PFSK-1 (cell line): ENCODE measurements at regions not wholly inside any gene's neighbourhood (a gene's known extent, or its start where the extent isn't known, plus 50 kb on each side); places are given as distances from the start of the nearest gene placed in this dataset.

ENCODE experiments used
- POLR2AphosphoS5 ChIP-seq: IDR thresholded peaks from 2 replicates; pipeline ENCODE4 v1.6.1; 2012; ENCODE audit warnings: low read depth, mild to moderate bottlenecking, control low read depth, low read length, moderate library complexity
- TAF1 ChIP-seq: IDR thresholded peaks from 2 replicates; pipeline ENCODE4 v1.6.1; 2012; ENCODE audit warnings: low read length, control low read depth, borderline replicate concordance; ENCODE audit not compliant: insufficient read depth

DNA sequence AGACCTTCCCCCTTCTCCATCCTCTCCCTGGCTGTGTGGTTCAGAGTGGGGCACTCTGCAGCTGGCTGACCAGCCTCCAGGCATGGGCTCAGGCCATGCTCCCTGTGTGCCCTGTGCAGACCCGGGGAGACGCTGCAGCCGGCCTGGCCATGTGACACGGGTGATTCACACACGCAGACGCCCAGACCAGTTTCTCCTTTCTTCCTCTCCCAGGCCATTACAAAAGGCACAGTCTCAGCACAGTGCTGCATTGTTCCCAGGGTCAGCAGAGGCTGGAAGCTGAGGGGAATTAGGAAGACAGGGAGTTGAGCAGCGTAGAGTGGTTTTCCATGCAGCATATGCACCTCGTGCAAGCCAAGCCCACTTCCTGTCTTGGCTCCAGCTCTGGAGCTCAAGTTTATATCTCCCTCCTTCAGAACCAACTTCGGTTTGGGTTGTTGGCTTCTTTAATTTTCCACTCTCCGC lies 288.5 kb downstream of the TNS1 start:
- no peak for TF ChIP-seq TAF1
- no peak for TF ChIP-seq POLR2AphosphoS5
